H1 (cell line): ENCODE measurements at regions not wholly inside any gene's neighbourhood (a gene's known extent, or its start where the extent isn't known, plus 50 kb on each side); places are given as distances from the start of the nearest gene placed in this dataset.

Experiments
- CTCF ChIA-PET: fragments of 300-600 bp; sonication (Branson Sonifier 250); formaldehyde crosslinking; loops from one replicate; lab custom pipeline; 2021; ENCODE audit not compliant: partially characterized antibody; lab: Charles Lee
- POLR2A ChIA-PET: fragments of 300-600 bp; sonication (Branson Sonifier 250); formaldehyde crosslinking; loops from one replicate; lab custom pipeline; 2021; ENCODE audit warnings: inconsistent platforms; ENCODE audit not compliant: partially characterized antibody; lab: Charles Lee
- DNase-seq, 2 experiments: peaks; one replicate each; pipeline versions ENCODE4 v3.0.0 to v3.0.0-alpha.2; 2010 to 2022; ENCODE audit warnings: low spot score in 2 of 2, low read depth in 1 of 2, mixed read lengths in 1 of 2
- FAIRE-seq: peaks from 2 replicates; lab custom pipeline; 2011; peaks lifted over from hg19 to GRCh38; lab: Jason Lieb, UNC
- H2AFZ ChIP-seq: 2 replicates; pipeline ENCODE4 v1.8.1; 2012; ENCODE audit warnings: low read length, inconsistent platforms
- H2AK5ac ChIP-seq: 2 replicates; pipeline ENCODE4 v1.6.1; 2013; ENCODE audit warnings: low read depth, low read length
- H2BK120ac ChIP-seq: replicated peaks from 2 replicates; pipeline ENCODE3; 2013; ENCODE audit warnings: low read depth, low read length, inconsistent platforms
- H2BK12ac ChIP-seq: 2 replicates; pipeline ENCODE4 v1.6.1; 2013; ENCODE audit warnings: low read depth, low read length
- H2BK15ac ChIP-seq: 2 replicates; pipeline ENCODE4 v1.6.1; 2013; ENCODE audit warnings: low read length
- H2BK20ac ChIP-seq: 2 replicates; pipeline ENCODE4 v1.6.1; 2013; ENCODE audit warnings: low read length
- H2BK5ac ChIP-seq: 2 replicates; pipeline ENCODE4 v1.6.1; 2013; ENCODE audit warnings: low read depth, low read length
- H3K14ac ChIP-seq: 2 replicates; pipeline ENCODE4 v1.6.1; 2013; ENCODE audit warnings: inconsistent platforms; ENCODE audit not compliant: insufficient read length
- H3K18ac ChIP-seq: 2 replicates; pipeline ENCODE4 v1.6.1; 2013; ENCODE audit warnings: low read length; ENCODE audit errors: extremely low read depth
- H3K23ac ChIP-seq: 2 replicates; pipeline ENCODE4 v1.6.1; 2013; ENCODE audit warnings: inconsistent platforms; ENCODE audit not compliant: insufficient read length
- H3K23me2 ChIP-seq: 2 replicates; pipeline ENCODE4 v1.6.1; 2013; ENCODE audit warnings: low read depth, low read length
- H3K27ac ChIP-seq: 2 replicates; pipeline ENCODE4 v1.6.1; 2011; ENCODE audit warnings: low read depth, low read length, inconsistent platforms
- H3K27me3 ChIP-seq, 4 experiments: replicated peaks in 1 of 4; 1 replicate in 1 of 4; 2 replicates in 3 of 4; pipeline versions ENCODE4 v1.6.1 to v1.8.1; 2011 to 2013; ENCODE audit warnings: low read length in 3 of 4, mild to moderate bottlenecking in 3 of 4, inconsistent platforms in 2 of 4, mixed read lengths in 2 of 4, moderate library complexity in 1 of 4; ENCODE audit not compliant: control insufficient read depth in 3 of 4, insufficient read depth in 3 of 4; ENCODE audit errors: extremely low read depth in 1 of 4
- H3K36me3 ChIP-seq, 4 experiments: 2 replicates each; pipeline versions ENCODE4 v1.6.1 to v1.8.1; 2011 to 2013; ENCODE audit warnings: mild to moderate bottlenecking in 4 of 4, low read length in 3 of 4, moderate library complexity in 2 of 4, control low read depth in 1 of 4, inconsistent platforms in 1 of 4; ENCODE audit not compliant: insufficient read depth in 4 of 4, control insufficient read depth in 2 of 4
- H3K4ac ChIP-seq: replicated peaks from 2 replicates; pipeline ENCODE3; 2013; ENCODE audit warnings: low read length, low read depth, mixed read lengths, inconsistent platforms; ENCODE audit not compliant: insufficient read length
- H3K4me1 ChIP-seq, 4 experiments: replicated peaks in 1 of 4; 1 replicate in 1 of 4; 2 replicates in 3 of 4; pipeline versions ENCODE4 v1.6.1 to v1.8.1; 2011 to 2013; ENCODE audit warnings: low read length in 3 of 4, inconsistent platforms in 2 of 4, mixed read lengths in 1 of 4; ENCODE audit not compliant: insufficient read depth in 4 of 4, control insufficient read depth in 3 of 4
- H3K4me2 ChIP-seq, 2 experiments: 2 replicates each; pipeline versions ENCODE4 v1.6.1 to v1.8.1; 2011 to 2013; ENCODE audit warnings: low read depth in 2 of 2, low read length in 2 of 2, control low read depth in 1 of 2, inconsistent platforms in 1 of 2, mild to moderate bottlenecking in 1 of 2; ENCODE audit not compliant: insufficient read depth in 1 of 2
- H3K4me3 ChIP-seq, 4 experiments: fragments of 200-600, 300-600 bp in 1 of 4; sonication (generic), shearing (Covaris generic), sonication (Bioruptor Twin) in 1 of 4; 2 replicates each; pipeline versions ENCODE4 v1.5.1 to v1.8.1; 2011 to 2016; ENCODE audit warnings: low read length in 4 of 4, low read depth in 3 of 4, control low read depth in 2 of 4, inconsistent platforms in 2 of 4, mild to moderate bottlenecking in 2 of 4, mixed read lengths in 1 of 4, moderate library complexity in 1 of 4; ENCODE audit not compliant: insufficient read depth in 2 of 4; ENCODE audit errors: extremely low read depth in 1 of 4
- H3K56ac ChIP-seq: replicated peaks from 2 replicates; pipeline ENCODE3; 2013; ENCODE audit warnings: low read depth, mild to moderate bottlenecking, mixed read lengths, low read length, inconsistent platforms; ENCODE audit not compliant: insufficient read length
- H3K79me1 ChIP-seq: 2 replicates; pipeline ENCODE4 v1.6.1; 2013; ENCODE audit warnings: low read depth, low read length, control low read depth
- H3K79me2 ChIP-seq, 2 experiments: 2 replicates each; pipeline versions ENCODE4 v1.6.1 to v1.8.1; 2012 to 2013; ENCODE audit warnings: low read length in 2 of 2, mild to moderate bottlenecking in 2 of 2, inconsistent platforms in 1 of 2; ENCODE audit not compliant: insufficient read depth in 2 of 2, control insufficient read depth in 1 of 2
- H3K9ac ChIP-seq, 4 experiments: replicated peaks in 1 of 4; 1 replicate in 1 of 4; 2 replicates in 3 of 4; pipeline versions ENCODE4 v1.6.1 to v1.8.1; 2011 to 2013; ENCODE audit warnings: low read depth in 3 of 4, low read length in 3 of 4, control low read depth in 2 of 4, mild to moderate bottlenecking in 2 of 4, moderate library complexity in 2 of 4, inconsistent platforms in 1 of 4; ENCODE audit errors: extremely low read depth in 1 of 4
- H3K9me3 ChIP-seq, 2 experiments: 2 replicates each; pipeline versions ENCODE4 v1.6.1 to v1.8.1; 2012 to 2013; ENCODE audit warnings: mild to moderate bottlenecking in 2 of 2, moderate library complexity in 2 of 2, control low read depth in 1 of 2, inconsistent platforms in 1 of 2, low read depth in 1 of 2, low read length in 1 of 2, mixed read lengths in 1 of 2; ENCODE audit not compliant: insufficient read depth in 2 of 2
- H4K20me1 ChIP-seq, 2 experiments: replicated peaks in 1 of 2; 2 replicates each; pipeline versions ENCODE3 to v1.8.1; 2011 to 2013; ENCODE audit warnings: inconsistent platforms in 2 of 2, low read length in 2 of 2, mild to moderate bottlenecking in 1 of 2; ENCODE audit not compliant: insufficient read depth in 2 of 2, control insufficient read depth in 1 of 2
- H4K5ac ChIP-seq: 2 replicates; pipeline ENCODE4 v1.6.1; 2013; ENCODE audit warnings: low read length, low read depth, mixed read lengths, inconsistent platforms; ENCODE audit not compliant: insufficient read length
- H4K8ac ChIP-seq: 2 replicates; pipeline ENCODE4 v1.8.0; 2013; ENCODE audit warnings: mild to moderate bottlenecking, moderate library complexity, low read length, inconsistent platforms; ENCODE audit not compliant: insufficient read depth; ENCODE audit errors: extremely low read depth
- H4K91ac ChIP-seq: replicated peaks from 2 replicates; pipeline ENCODE3; 2013; ENCODE audit warnings: low read length, mixed read lengths, inconsistent platforms; ENCODE audit not compliant: insufficient read length
- ATF2 ChIP-seq: IDR thresholded peaks from 2 replicates; pipeline ENCODE4 v1.6.1; 2012; ENCODE audit warnings: low read length, inconsistent platforms
- BCL11A ChIP-seq, 2 experiments: IDR thresholded peaks; one replicate each; pipeline ENCODE4 v1.6.1; 2011; ENCODE audit warnings: low read depth in 2 of 2, low read length in 2 of 2, mild to moderate bottlenecking in 2 of 2
- CEBPB ChIP-seq: IDR thresholded peaks from 2 replicates; pipeline ENCODE4 v1.6.1; 2012; ENCODE audit warnings: low read depth, low read length
- CHD1 ChIP-seq: IDR thresholded peaks from 2 replicates; pipeline ENCODE4 v1.6.1; 2012; ENCODE audit warnings: low read depth, low read length, improper control_type of control experiment
- CREB1 ChIP-seq: IDR thresholded peaks from 2 replicates; pipeline ENCODE4 v1.6.1; 2012; ENCODE audit warnings: inconsistent platforms
- CTCF ChIP-seq, 3 experiments: IDR thresholded peaks; 1 replicate in 2 of 3; 2 replicates in 1 of 3; pipeline versions ENCODE4 v1.5.1 to v1.6.1; 2011; ENCODE audit warnings: low read length in 3 of 3, mild to moderate bottlenecking in 3 of 3, inconsistent platforms in 2 of 3, low read depth in 1 of 3, moderate library complexity in 1 of 3; ENCODE audit not compliant: insufficient read depth in 1 of 3; ENCODE audit errors: control extremely low read depth in 1 of 3
- EZH2 ChIP-seq: fragments of 200-600 bp; sonication (generic); IDR thresholded peaks from 2 replicates; pipeline ENCODE4 v1.7.1; 2012; ENCODE audit warnings: low read depth, mild to moderate bottlenecking, moderate library complexity, low read length, inconsistent platforms; ENCODE audit not compliant: severe bottlenecking
- POLR2A ChIP-seq, 2 experiments: IDR thresholded peaks; 1 replicate in 1 of 2; 2 replicates in 1 of 2; pipeline ENCODE4 v1.6.1; 2011; ENCODE audit warnings: low read depth in 2 of 2, low read length in 2 of 2, mild to moderate bottlenecking in 2 of 2; ENCODE audit errors: control extremely low read depth in 1 of 2
- POU5F1 ChIP-seq: IDR thresholded peaks from 2 replicates; pipeline ENCODE4 v1.6.1; 2011; ENCODE audit warnings: low read depth, mild to moderate bottlenecking, low read length, moderate library complexity
- TAF1 ChIP-seq: IDR thresholded peaks from 2 replicates; pipeline ENCODE4 v1.6.1; 2011; ENCODE audit warnings: mild to moderate bottlenecking, low read depth, low read length
- TBP ChIP-seq: IDR thresholded peaks from 2 replicates; pipeline ENCODE4 v1.6.1; 2011; ENCODE audit warnings: low read depth, low read length, improper control_type of control experiment
- ZNF274 ChIP-seq: IDR thresholded peaks from 2 replicates; pipeline ENCODE4 v1.7.0; 2012; ENCODE audit warnings: low read length, borderline replicate concordance; ENCODE audit errors: extremely low read depth
- WGBS, 2 experiments: shearing (Covaris generic) in 1 of 2; methylation state at CpG; one replicate each; pipeline versions ENCODE4 v1.1.6 to v1.1.7; 2013 to 2015; ENCODE audit warnings: low lambda C conversion rate in 2 of 2, mixed read lengths in 2 of 2, inconsistent platforms in 1 of 2, low coverage in 1 of 2, missing lambda C conversion rate in 1 of 2; ENCODE audit not compliant: insufficient replicate concordance in 2 of 2, insufficient coverage in 1 of 2, insufficient read length in 1 of 2; ENCODE audit errors: extremely low coverage in 1 of 2, missing lambda C conversion rate in 1 of 2; 5-methylcytosine and 5-hydroxymethylcytosine counted together

GRCh38 chr3:1971780-1972179 lies 126.9 kb upstream of the CNTN4 start:
- H2BK5ac ChIP-seq = no peak overlapping the region
- H4K20me1 ChIP-seq = no peaks in the 10 kb centered on the region
- no peaks in the 10 kb centered on the region for H3K27me3 ChIP-seq
- no peak overlapping the region for H2AFZ ChIP-seq
- no peak overlapping the region for H2BK15ac ChIP-seq
- H3K36me3 ChIP-seq = no peaks in the 10 kb centered on the region
- WGBS, 2 experiments = 83% methylated on average over 1 of the region's 1 CpG; no CpG with 5 or more reads in 1 of the 2 experiments
- no peak overlapping the region for H3K23ac ChIP-seq
- no peak overlapping the region for H3K4me3 ChIP-seq
- H2BK12ac ChIP-seq = no peak overlapping the region
- no peaks in the 10 kb centered on the region for H3K79me2 ChIP-seq
- FAIRE-seq = no peak
- H4K5ac ChIP-seq = no peak overlapping the region
- no peaks in the 10 kb centered on the region for H3K79me1 ChIP-seq
- no peak for DNase-seq
- H2AK5ac ChIP-seq = no peak overlapping the region
- no peak overlapping the region for H3K27ac ChIP-seq
- H3K23me2 ChIP-seq = no peaks in the 10 kb centered on the region
- H3K9ac ChIP-seq = no peak overlapping the region
- no peak overlapping the region for H3K18ac ChIP-seq
- H3K4me2 ChIP-seq = no peak overlapping the region
- no peak overlapping the region for H3K14ac ChIP-seq
- H3K56ac ChIP-seq = no peak overlapping the region
- ChIA-PET POLR2A (no interaction called here), CTCF (interaction anchor here (0.5 kb wide), 1 partner anchor 85 kb away, joined by 4 read pairs; no protein-coding TSS in a partner anchor)
- no peaks in the 10 kb centered on the region for H3K9me3 ChIP-seq
- no peaks in the 10 kb centered on the region for H3K4me1 ChIP-seq
- no peak overlapping the region for H3K4ac ChIP-seq
- no peak overlapping the region for H4K91ac ChIP-seq
- H2BK20ac ChIP-seq = no peak overlapping the region
- no peak overlapping the region for H2BK120ac ChIP-seq
- H4K8ac ChIP-seq = no peak overlapping the region
- TF ChIP-seq CTCF (IDR thresholded peaks at IDR 0.05; ENCODE audit: control extremely low read depth in 1 of 3, insufficient read depth in 1 of 3, low read depth in 1 of 3, low read length in 3 of 3) = no peak
- TF ChIP-seq EZH2 = no peak
- TF ChIP-seq POLR2A (IDR thresholded peaks at IDR 0.05; ENCODE audit: control extremely low read depth in 1 of 2, low read depth in 2 of 2, low read length in 2 of 2) = no peak
- no peak for TF ChIP-seq POU5F1
- TF ChIP-seq TBP = no peak
- TF ChIP-seq BCL11A (IDR thresholded peaks at IDR 0.05; ENCODE audit: low read depth in 2 of 2, low read length in 2 of 2) = no peak
- no peak for TF ChIP-seq ZNF274
- no peak for TF ChIP-seq TAF1
- no peak for TF ChIP-seq CHD1
- TF ChIP-seq ATF2 = no peak
- no peak for TF ChIP-seq CEBPB
- no peak for TF ChIP-seq CREB1
